ENCODE measurements at regions not wholly inside any gene's neighbourhood (a gene's known extent, or its start where the extent isn't known, plus 50 kb on each side); places are given as distances from the start of the nearest gene placed in this dataset.

DNA sequence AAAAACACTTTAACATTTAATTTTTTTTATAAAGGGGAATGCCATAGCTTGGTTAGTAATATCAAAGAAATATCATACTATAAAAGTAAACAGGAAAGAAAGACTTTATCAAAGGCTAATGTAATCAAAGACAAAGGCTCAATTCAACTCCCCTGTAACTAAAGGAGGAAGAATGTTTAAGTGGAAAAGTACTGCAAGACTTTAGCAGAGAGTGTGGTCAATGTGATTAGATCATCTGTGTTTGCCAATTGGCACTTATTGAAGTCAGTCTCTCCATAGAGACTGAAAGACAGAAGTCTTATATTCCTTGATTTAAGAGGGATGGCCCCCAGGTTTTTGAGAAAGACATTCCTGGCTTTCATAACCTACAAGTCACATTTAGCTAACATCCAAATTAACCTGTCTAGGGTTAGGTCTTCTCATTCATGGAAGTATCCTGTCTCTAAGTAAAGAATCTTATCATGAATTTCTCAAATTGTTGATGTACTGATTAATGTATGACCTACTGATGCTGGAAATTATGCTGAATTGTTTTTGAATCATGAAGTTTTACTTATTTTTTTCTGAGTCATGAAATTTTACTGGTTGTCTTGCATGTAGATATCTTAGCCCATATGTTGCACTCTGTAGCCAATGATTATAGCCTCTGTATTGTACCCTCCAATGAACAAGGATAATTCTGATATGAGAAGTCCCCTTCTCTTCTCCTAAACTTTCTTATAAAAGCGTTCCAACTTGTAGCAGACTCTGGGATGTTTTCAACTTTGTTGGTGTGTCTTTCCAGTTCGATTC, 65.4 kb downstream of the ATXN7L3B start:
- Histone ChIP-seq H3K27ac (ENCODE audit: low read depth, low read length) (no peak overlapping the region), H3K4me3 (ENCODE audit: insufficient read depth, low read length, poor library complexity, severe bottlenecking) (no peak overlapping the region), H3K9ac (ENCODE audit: low read length) (no peak overlapping the region), H3K9me3 (ENCODE audit: insufficient read depth, low read length) (peaks cover 9% of the 10 kb centered on the region; the same call in 1 of the 2 replicates), H3K27me3 (ENCODE audit: low read length) (no peaks in the 10 kb centered on the region), H3F3A (ENCODE audit: insufficient read depth) (no peaks in the 10 kb centered on the region), H2AFZ (ENCODE audit: low read depth, low read length, severe bottlenecking) (no peak overlapping the region), H4K20me1 (ENCODE audit: low read depth, low read length) (no peaks in the 10 kb centered on the region), H3K9me2 (replicated peaks; ENCODE audit: insufficient read depth, low read length) (no peaks in the 10 kb centered on the region), H3K79me2 (ENCODE audit: insufficient read depth, low read length) (no peaks in the 10 kb centered on the region), H3K4me2 (ENCODE audit: low read depth, low read length, poor library complexity, severe bottlenecking) (no peak overlapping the region), H3K36me3 (ENCODE audit: low read length) (no peaks in the 10 kb centered on the region)
- TF ChIP-seq CTCF (IDR thresholded peaks at IDR 0.05; ENCODE audit: insufficient read depth, low read length, poor library complexity, severe bottlenecking) (no peak), EZH2phosphoT487 (conservative IDR thresholded peaks at IDR 0.05; ENCODE audit: low read length) (no peak)

GRCh38 chr12:74608231-74608775, 70.7 kb downstream of the ATXN7L3B start:
- H3K9me2 ChIP-seq (replicated peaks; ENCODE audit: insufficient read depth, low read length) = no peaks in the 10 kb centered on the region
- H3K27ac ChIP-seq (ENCODE audit: low read depth, low read length) = no peak overlapping the region
- no peaks in the 10 kb centered on the region for H3K27me3 ChIP-seq (ENCODE audit: low read length)
- no peaks in the 10 kb centered on the region for H3K79me2 ChIP-seq (ENCODE audit: insufficient read depth, low read length)
- H3K9ac ChIP-seq (ENCODE audit: low read length) = no peak overlapping the region
- H3K9me3 ChIP-seq (ENCODE audit: insufficient read depth, low read length) = no peaks in the 10 kb centered on the region
- H2AFZ ChIP-seq (ENCODE audit: low read depth, low read length, severe bottlenecking) = no peak overlapping the region
- no peak overlapping the region for H3K4me3 ChIP-seq (ENCODE audit: insufficient read depth, low read length, poor library complexity, severe bottlenecking)
- no peak overlapping the region for H3K4me2 ChIP-seq (ENCODE audit: low read depth, low read length, poor library complexity, severe bottlenecking)
- H4K20me1 ChIP-seq (ENCODE audit: low read depth, low read length) = no peaks in the 10 kb centered on the region
- no peaks in the 10 kb centered on the region for H3F3A ChIP-seq (ENCODE audit: insufficient read depth)
- TF ChIP-seq EZH2phosphoT487 (conservative IDR thresholded peaks at IDR 0.05; ENCODE audit: low read length) (no peak), CTCF (IDR thresholded peaks at IDR 0.05; ENCODE audit: insufficient read depth, low read length, poor library complexity, severe bottlenecking) (no peak)
- no peaks in the 10 kb centered on the region for H3K36me3 ChIP-seq (ENCODE audit: low read length)

GRCh38 chr12:74610711-74611110, 73.1 kb downstream of the ATXN7L3B start:
- Histone ChIP-seq H3K79me2 (ENCODE audit: insufficient read depth, low read length) (no peaks in the 10 kb centered on the region), H3K9me2 (replicated peaks; ENCODE audit: insufficient read depth, low read length) (no peaks in the 10 kb centered on the region), H3F3A (ENCODE audit: insufficient read depth) (no peaks in the 10 kb centered on the region), H2AFZ (ENCODE audit: low read depth, low read length, severe bottlenecking) (no peak overlapping the region), H3K9me3 (ENCODE audit: insufficient read depth, low read length) (no peaks in the 10 kb centered on the region), H3K9ac (ENCODE audit: low read length) (no peak overlapping the region), H3K27ac (ENCODE audit: low read depth, low read length) (no peak overlapping the region), H3K4me3 (ENCODE audit: insufficient read depth, low read length, poor library complexity, severe bottlenecking) (no peak overlapping the region), H3K36me3 (ENCODE audit: low read length) (no peaks in the 10 kb centered on the region), H4K20me1 (ENCODE audit: low read depth, low read length) (no peaks in the 10 kb centered on the region), H3K27me3 (ENCODE audit: low read length) (no peaks in the 10 kb centered on the region), H3K4me2 (ENCODE audit: low read depth, low read length, poor library complexity, severe bottlenecking) (no peak overlapping the region)
- TF ChIP-seq EZH2phosphoT487 (conservative IDR thresholded peaks at IDR 0.05; ENCODE audit: low read length) = no peak
- no peak for TF ChIP-seq CTCF (IDR thresholded peaks at IDR 0.05; ENCODE audit: insufficient read depth, low read length, poor library complexity, severe bottlenecking)
